Midbrain (tissue), 1 donor: ENCODE measurements at regions not wholly inside any gene's neighbourhood (a gene's known extent, or its start where the extent isn't known, plus 50 kb on each side); places are given as distances from the start of the nearest gene placed in this dataset.
A peak's percentile ranks its signal among the peaks of the same experiment; 100 is the strongest.

ENCODE experiments used
- DNase-seq: peaks from one replicate; lab custom pipeline; 2025; lab: John Stamatoyannopoulos, UW

- no peak for DNase-seq
Measured at GRCh38 chr13:33466262-33466661, 180.7 kb upstream of the STARD13 start.

- no peak for DNase-seq
Measured at GRCh38 chr13:33467556-33467955, 182.0 kb upstream of the STARD13 start.

- no peak for DNase-seq
Measured at GRCh38 chr13:33471204-33471603, 185.6 kb upstream of the STARD13 start.

- DNase-seq = no peak
Measured at GRCh38 chr13:33472446-33472845, 186.9 kb upstream of the STARD13 start.

GRCh38 chr13:33479105-33479504, 193.6 kb upstream of the STARD13 start:
- DNase-seq = no peak

GRCh38 chr13:33480561-33480960, 195.0 kb upstream of the STARD13 start:
- DNase-seq = no peak

- no peak for DNase-seq
Measured at GRCh38 chr13:33483471-33483870, 197.9 kb upstream of the STARD13 start.

- no peak for DNase-seq
Measured at GRCh38 chr13:33485247-33485646, 199.7 kb upstream of the STARD13 start.

GRCh38 chr13:33487575-33488243, 202.2 kb upstream of the STARD13 start:
- peak; percentile 54 for DNase-seq

GRCh38 chr13:33489563-33489962, 204.0 kb upstream of the STARD13 start:
- no peak for DNase-seq

- DNase-seq = peak; percentile 25
Measured at GRCh38 chr13:33490461-33491327, 205.1 kb upstream of the STARD13 start.

GRCh38 chr13:33493672-33494365, 208.3 kb upstream of the STARD13 start:
- DNase-seq = no peak

- no peak for DNase-seq
Measured at GRCh38 chr13:33494596-33495204, 209.1 kb upstream of the STARD13 start.

GRCh38 chr13:33496336-33496735, 210.8 kb upstream of the STARD13 start:
- DNase-seq = no peak

- no peak for DNase-seq
Measured at GRCh38 chr13:33497146-33497845, 211.7 kb upstream of the STARD13 start.

- DNase-seq = no peak
Measured at GRCh38 chr13:33508060-33508459, 222.5 kb upstream of the STARD13 start.

- peak; percentile 50 for DNase-seq
Measured at GRCh38 chr13:33509642-33510229, 224.2 kb upstream of the STARD13 start.

GRCh38 chr13:33510350-33510970, 224.9 kb upstream of the STARD13 start:
- no peak for DNase-seq

- DNase-seq = no peak
Measured at GRCh38 chr13:33512880-33513554, 227.5 kb upstream of the STARD13 start.

- DNase-seq = no peak
Measured at GRCh38 chr13:33514362-33514761, 228.8 kb upstream of the STARD13 start.
